ENCODE measurements at regions not wholly inside any gene's neighbourhood (a gene's known extent, or its start where the extent isn't known, plus 50 kb on each side); places are given as distances from the start of the nearest gene placed in this dataset.

DNA sequence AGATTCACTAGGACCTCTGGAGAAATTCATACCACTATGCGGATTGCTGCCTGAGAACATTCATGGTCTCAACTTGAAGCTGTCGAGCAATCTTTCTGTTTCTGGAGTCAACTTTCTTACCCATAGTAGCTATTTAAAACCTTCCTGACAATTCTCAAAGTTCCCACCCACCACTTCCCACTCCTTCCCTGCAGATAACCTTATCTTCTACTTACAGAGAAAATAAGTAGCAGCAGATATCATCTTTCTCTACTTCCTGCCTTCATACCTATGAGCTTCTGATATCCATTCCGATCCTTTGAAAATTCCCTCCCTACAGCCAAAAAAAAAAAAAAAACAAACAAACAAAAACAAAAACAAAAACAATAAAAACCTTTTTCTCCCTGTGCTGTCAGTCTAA is 81.2 kb upstream of the CYRIA start:
- TF ChIP-seq CTCF (IDR thresholded peaks at IDR 0.05; ENCODE audit: poor library complexity) (no peak), EZH2 (IDR thresholded peaks at IDR 0.05; ENCODE audit: borderline replicate concordance) (no peak), EZH2phosphoT487 (IDR thresholded peaks at IDR 0.05; ENCODE audit: low read depth, severe bottlenecking, unreplicated experiment) (no peak)

Data from hepatocyte (in vitro differentiated cells).